Posterior cingulate gyrus (tissue), 11 donors: ENCODE measurements at regions not wholly inside any gene's neighbourhood (a gene's known extent, or its start where the extent isn't known, plus 50 kb on each side); places are given as distances from the start of the nearest gene placed in this dataset.
"Not testable (repeated sequence)": the region's sequence is repeated elsewhere in the genome, so short reads cannot be mapped to it uniquely, and the experiment has no call there.

Experiments
- DNase-seq, 10 donors: peaks; one replicate each; pipeline versions ENCODE4 v3.0.0 to v3.0.0-alpha.2; 2020 to 2021; ENCODE audit warnings: mixed read lengths in 3 of 10
- intact Hi-C: fragments of 100-400 bp; cut with DNase I; formaldehyde crosslinking; loops from one replicate; pipeline ENCODE4 v1.15.1; 2023

DNA sequence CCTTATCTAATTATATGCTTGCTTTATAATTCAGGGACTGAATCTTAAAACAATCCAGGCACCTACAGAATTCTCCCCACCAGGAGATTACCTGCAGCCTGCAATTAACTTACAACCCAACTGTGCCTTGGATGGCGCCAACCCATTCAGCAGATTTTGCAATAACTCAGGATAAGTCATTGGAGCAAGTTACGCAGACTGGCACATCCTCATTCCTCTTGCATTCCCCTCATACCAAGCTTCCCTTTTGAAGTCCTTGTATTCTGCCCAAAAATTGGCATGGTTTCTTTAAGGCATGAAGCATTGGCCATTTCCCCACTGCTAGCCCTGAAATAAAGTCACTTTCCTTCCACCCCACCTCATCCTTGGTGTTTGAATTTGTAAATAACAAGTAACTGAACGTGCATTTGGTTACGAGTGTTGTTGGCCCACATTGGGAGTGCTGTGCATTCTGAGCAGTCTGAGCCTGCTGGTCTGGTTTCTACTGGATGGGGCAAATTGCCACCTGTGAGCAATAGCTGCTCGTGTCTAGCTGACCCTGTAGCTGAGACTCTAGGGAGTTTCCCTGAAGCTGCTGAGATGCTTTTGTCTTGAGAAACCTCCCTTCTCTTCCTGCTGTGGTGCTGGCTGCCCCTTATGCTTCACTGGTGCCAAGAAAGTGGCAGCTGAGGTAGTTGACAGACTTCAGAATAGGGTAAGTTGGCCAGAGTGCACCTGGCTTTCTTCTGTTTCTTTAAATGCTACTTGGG lies 99.2 kb upstream of the SCAF11 start:
- no peak for DNase-seq
- intact Hi-C loops = no loop called here

GRCh38 chr12:46087916-46088439 lies 97.6 kb upstream of the SCAF11 start:
- intact Hi-C loops = no loop called here

GRCh38 chr12:46084666-46085631 lies 94.6 kb upstream of the SCAF11 start:
- no peak for DNase-seq
- intact Hi-C loops = no loop called here

More at GRCh38 chr12:46087916-46088439, 97.6 kb upstream of the SCAF11 start:
- no peak for DNase-seq

DNA sequence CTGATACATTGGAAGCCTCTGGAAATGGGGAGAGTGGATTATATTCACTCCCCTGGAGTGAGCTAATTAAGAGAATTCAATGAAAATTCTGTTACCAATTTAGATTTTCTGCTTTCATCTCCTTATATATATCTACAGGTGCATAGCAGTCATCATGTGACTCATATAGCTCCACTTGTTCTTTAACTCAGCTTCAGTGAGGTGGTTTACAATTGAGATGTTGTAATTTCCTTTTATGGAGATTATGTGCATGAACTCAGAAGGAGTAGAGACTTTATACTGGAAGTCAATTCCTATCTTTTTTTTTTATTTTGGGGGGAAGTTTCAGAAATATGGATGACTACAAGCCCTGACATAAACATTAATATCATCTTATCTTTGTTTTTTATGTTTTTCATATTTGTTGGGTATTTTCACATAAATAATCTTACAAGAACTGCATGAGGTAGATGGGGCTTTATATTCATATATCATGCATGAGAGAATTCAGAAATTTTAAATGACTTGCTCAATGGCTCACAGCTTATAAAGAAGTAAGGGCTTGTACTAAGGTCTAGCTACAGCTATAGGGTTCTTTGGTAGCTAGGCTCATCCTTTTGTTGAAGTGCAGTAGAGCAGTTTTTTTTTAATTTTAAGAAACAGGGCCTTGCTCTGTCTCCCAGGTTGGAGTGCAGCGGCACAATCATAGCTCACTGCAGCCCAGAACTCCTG lies 92.3 kb upstream of the SCAF11 start:
- intact Hi-C loops = no loop called here
- no peak for DNase-seq

- intact Hi-C loops = no loop called here
- DNase-seq = no peak
Observed at GRCh38 chr12:46073321-46073720, 82.9 kb upstream of the SCAF11 start.

DNA sequence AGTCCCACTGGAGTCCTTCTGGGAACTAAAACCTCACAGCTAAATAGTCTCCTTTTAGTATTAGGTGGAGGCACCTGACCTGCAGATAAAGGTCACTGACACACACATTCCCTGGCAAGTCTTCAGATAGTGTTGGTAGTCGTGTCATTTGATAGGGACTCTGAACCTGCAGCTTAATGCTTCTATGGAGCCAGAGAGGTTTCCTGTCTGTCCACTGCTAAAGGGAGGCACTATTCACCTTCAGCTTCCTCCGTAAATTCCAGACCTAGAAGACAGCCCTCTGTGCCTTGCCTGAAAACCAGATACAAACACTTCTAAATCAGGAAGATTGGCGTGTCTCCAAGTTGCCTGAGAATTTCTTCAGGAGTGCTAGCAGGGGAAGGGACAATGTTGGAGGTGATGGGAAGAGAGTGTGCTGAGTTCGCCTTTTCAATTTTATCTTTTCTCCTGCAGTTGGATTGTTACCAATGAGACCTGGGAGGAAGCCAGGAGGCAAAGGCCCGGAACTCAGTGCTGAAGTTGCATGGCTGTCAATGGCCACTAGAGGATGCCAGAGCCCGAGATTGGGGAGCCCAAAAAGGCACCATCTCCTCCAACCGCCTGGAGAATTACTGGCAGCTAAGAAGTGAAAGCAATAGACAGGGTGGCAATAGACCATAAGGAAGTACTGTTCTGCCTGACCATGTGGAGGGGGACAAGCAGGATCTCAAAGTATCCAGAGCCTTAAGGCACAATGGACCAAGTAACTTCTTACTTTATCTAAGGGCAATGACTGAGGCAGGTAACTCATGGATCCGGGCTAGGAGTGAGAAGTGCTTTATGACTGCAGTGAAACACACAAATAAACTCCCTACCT lies 81.6 kb upstream of the SCAF11 start:
- intact Hi-C loops = no loop called here
- peak in 9 of 10 donors; percentile 16 to 89 (median 44) for DNase-seq

- intact Hi-C loops = no loop called here
- no peak for DNase-seq
Observed at GRCh38 chr12:46071335-46071734, 81.0 kb upstream of the SCAF11 start.

- DNase-seq = no peak
- intact Hi-C loops = no loop called here
Observed at GRCh38 chr12:46067094-46067493, 76.7 kb upstream of the SCAF11 start.

DNA sequence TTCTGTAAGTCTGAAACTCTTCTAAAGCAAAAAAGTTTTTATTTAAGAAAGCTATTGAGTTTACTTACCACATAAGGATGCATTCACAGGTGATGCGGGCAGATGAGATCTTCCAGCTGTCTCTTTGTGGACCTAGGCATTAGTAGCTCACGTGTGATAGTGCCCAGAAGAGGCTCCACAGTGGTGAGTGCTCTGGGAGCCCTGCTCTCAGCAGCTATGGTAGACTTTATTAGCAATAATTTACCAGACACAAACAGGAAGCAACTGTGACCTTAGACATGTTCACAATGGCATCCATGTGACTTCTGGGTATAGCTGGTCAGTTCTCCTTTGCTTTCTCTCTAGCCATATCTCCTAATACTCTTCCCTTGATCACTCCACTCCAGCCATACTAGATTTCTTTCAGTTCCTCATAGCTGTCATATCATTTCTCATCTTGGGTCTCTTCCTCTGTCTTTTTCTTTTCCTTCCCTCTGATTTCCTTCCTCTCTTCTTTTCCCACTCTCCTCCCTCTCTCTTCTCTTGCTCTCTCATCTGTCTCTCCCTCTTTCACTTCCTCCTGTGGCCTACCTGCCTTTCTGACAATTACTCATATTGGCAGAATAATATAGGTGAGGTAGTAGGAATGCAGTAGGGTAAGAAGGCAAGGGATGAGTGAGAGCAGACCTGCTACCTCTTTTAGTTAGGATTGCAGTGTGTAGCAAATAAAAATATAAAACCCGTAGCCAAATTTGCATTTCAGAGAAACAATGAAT lies 75.2 kb upstream of the SCAF11 start:
- intact Hi-C loops = no loop called here
- no peak for DNase-seq

GRCh38 chr12:46064548-46064947 lies 74.2 kb upstream of the SCAF11 start:
- no peak for DNase-seq
- intact Hi-C loops = no loop called here

DNA sequence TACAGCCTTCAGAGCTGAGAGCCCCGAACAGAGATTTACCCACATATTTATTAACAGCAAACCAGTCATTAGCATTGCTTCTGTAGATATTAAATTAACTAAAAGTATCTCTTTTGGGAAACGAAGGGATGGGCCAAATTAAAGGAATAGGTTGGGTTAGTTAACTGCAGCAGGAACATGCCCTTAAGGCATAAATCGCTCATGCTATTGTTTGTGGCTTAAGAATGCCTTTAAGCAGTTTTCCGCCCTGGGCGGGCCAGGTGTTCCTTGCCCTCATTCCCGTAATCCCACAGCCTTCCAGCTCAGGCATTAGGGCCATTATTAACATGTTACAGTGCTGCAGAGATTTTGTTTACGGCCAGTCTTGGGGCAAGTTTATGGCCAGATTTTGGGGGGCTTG lies 68.3 kb upstream of the SCAF11 start:
- intact Hi-C loops = not testable (repeated sequence)

GRCh38 chr12:46050805-46051204 lies 60.4 kb upstream of the SCAF11 start:
- no peak for DNase-seq
- intact Hi-C loops = no loop called here

More for the DNA sequence above, 68.3 kb upstream of the SCAF11 start:
- DNase-seq = not testable (repeated sequence)

DNA sequence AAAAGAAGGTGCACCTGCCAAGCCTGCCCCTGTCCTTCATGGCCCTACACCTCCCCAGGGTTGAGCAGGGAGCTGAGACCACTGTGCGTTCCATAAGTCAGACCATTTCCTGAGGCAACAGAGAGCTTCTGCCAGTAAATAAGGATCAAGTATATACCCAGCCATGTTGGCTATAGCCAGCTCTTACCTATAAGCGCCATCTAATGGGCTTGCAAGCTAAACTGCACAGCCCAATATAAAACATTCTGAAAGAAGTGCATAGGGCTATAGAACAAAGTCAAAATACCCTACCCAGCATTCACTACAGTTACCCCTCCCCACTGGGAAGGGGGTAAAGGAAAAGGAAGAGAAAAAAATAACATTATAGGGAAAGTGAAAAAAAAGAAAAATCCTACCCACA lies 59.3 kb upstream of the SCAF11 start:
- DNase-seq = no peak
- intact Hi-C loops = no loop called here

- intact Hi-C loops = no loop called here
- no peak for DNase-seq
Observed at GRCh38 chr12:46046436-46046835, 56.1 kb upstream of the SCAF11 start.

- DNase-seq = no peak
- intact Hi-C loops = no loop called here
Observed at GRCh38 chr12:46043972-46044520, 53.7 kb upstream of the SCAF11 start.
